ENCODE measurements at regions not wholly inside any gene's neighbourhood (a gene's known extent, or its start where the extent isn't known, plus 50 kb on each side); places are given as distances from the start of the nearest gene placed in this dataset.

GRCh38 chr12:127310548-127310947 lies 956.4 kb upstream of the TMEM132C start:
- Histone ChIP-seq H3K27me3 (ENCODE audit: control insufficient read depth, insufficient read depth, low read length) (no peaks in the 10 kb centered on the region), H3K9me3 (ENCODE audit: control insufficient read depth, insufficient read depth, low read length) (no peaks in the 10 kb centered on the region), H3K9ac (ENCODE audit: low read depth, low read length) (no peak overlapping the region), H3K4me1 (ENCODE audit: control insufficient read depth, insufficient read depth, low read length) (no peaks in the 10 kb centered on the region), H3K4me3 (ENCODE audit: low read depth, low read length) (no peak overlapping the region), H3K36me3 (ENCODE audit: control insufficient read depth, insufficient read depth, low read length) (no peaks in the 10 kb centered on the region)

GRCh38 chr12:127311720-127312364 lies 955.1 kb upstream of the TMEM132C start:
- no peaks in the 10 kb centered on the region for H3K9me3 ChIP-seq (ENCODE audit: control insufficient read depth, insufficient read depth, low read length)
- peaks cover 2% of the 10 kb centered on the region for H3K27me3 ChIP-seq (ENCODE audit: control insufficient read depth, insufficient read depth, low read length)
- no peak overlapping the region for H3K9ac ChIP-seq (ENCODE audit: low read depth, low read length)
- no peaks in the 10 kb centered on the region for H3K4me1 ChIP-seq (ENCODE audit: control insufficient read depth, insufficient read depth, low read length)
- H3K36me3 ChIP-seq (ENCODE audit: control insufficient read depth, insufficient read depth, low read length), result no peaks in the 10 kb centered on the region
- no peak overlapping the region for H3K4me3 ChIP-seq (ENCODE audit: low read depth, low read length)

- no peak overlapping the region for H3K4me3 ChIP-seq (ENCODE audit: low read depth, low read length)
Measured at GRCh38 chr12:127324681-127325080, 942.3 kb upstream of the TMEM132C start.

GRCh38 chr12:127327986-127328385 lies 939.0 kb upstream of the TMEM132C start:
- no peak overlapping the region for H3K4me3 ChIP-seq (ENCODE audit: low read depth, low read length)
- peaks cover 7% of the 10 kb centered on the region for H3K9me3 ChIP-seq (ENCODE audit: control insufficient read depth, insufficient read depth, low read length)
- H3K27me3 ChIP-seq (ENCODE audit: control insufficient read depth, insufficient read depth, low read length), result no peaks in the 10 kb centered on the region
- H3K36me3 ChIP-seq (ENCODE audit: control insufficient read depth, insufficient read depth, low read length), result no peaks in the 10 kb centered on the region
- no peaks in the 10 kb centered on the region for H3K4me1 ChIP-seq (ENCODE audit: control insufficient read depth, insufficient read depth, low read length)
- H3K9ac ChIP-seq (ENCODE audit: low read depth, low read length), result no peak overlapping the region

More at GRCh38 chr12:127324681-127325080, 942.3 kb upstream of the TMEM132C start:
- Histone ChIP-seq H3K27me3 (ENCODE audit: control insufficient read depth, insufficient read depth, low read length) (peaks cover 12% of the 10 kb centered on the region), H3K4me1 (ENCODE audit: control insufficient read depth, insufficient read depth, low read length) (no peaks in the 10 kb centered on the region), H3K36me3 (ENCODE audit: control insufficient read depth, insufficient read depth, low read length) (no peaks in the 10 kb centered on the region), H3K9me3 (ENCODE audit: control insufficient read depth, insufficient read depth, low read length) (no peaks in the 10 kb centered on the region), H3K9ac (ENCODE audit: low read depth, low read length) (no peak overlapping the region)

- Histone ChIP-seq H3K9ac (ENCODE audit: low read depth, low read length) (no peak overlapping the region), H3K27me3 (ENCODE audit: control insufficient read depth, insufficient read depth, low read length) (no peaks in the 10 kb centered on the region), H3K4me1 (ENCODE audit: control insufficient read depth, insufficient read depth, low read length) (no peaks in the 10 kb centered on the region), H3K36me3 (ENCODE audit: control insufficient read depth, insufficient read depth, low read length) (no peaks in the 10 kb centered on the region), H3K4me3 (ENCODE audit: low read depth, low read length) (no peak overlapping the region), H3K9me3 (ENCODE audit: control insufficient read depth, insufficient read depth, low read length) (peaks cover 7% of the 10 kb centered on the region)
Measured at GRCh38 chr12:127328867-127329266, 938.1 kb upstream of the TMEM132C start.

- no peaks in the 10 kb centered on the region for H3K4me1 ChIP-seq (ENCODE audit: control insufficient read depth, insufficient read depth, low read length)
- H3K9ac ChIP-seq (ENCODE audit: low read depth, low read length), result no peak overlapping the region
- H3K27me3 ChIP-seq (ENCODE audit: control insufficient read depth, insufficient read depth, low read length), result no peaks in the 10 kb centered on the region
- no peak overlapping the region for H3K4me3 ChIP-seq (ENCODE audit: low read depth, low read length)
- H3K36me3 ChIP-seq (ENCODE audit: control insufficient read depth, insufficient read depth, low read length), result no peaks in the 10 kb centered on the region
- H3K9me3 ChIP-seq (ENCODE audit: control insufficient read depth, insufficient read depth, low read length), result peaks cover 7% of the 10 kb centered on the region
Measured at GRCh38 chr12:127334365-127334764, 932.6 kb upstream of the TMEM132C start.

- Histone ChIP-seq H3K9ac (ENCODE audit: low read depth, low read length) (no peak overlapping the region), H3K9me3 (ENCODE audit: control insufficient read depth, insufficient read depth, low read length) (peaks cover 5% of the 10 kb centered on the region), H3K4me1 (ENCODE audit: control insufficient read depth, insufficient read depth, low read length) (no peaks in the 10 kb centered on the region)
Measured at GRCh38 chr12:127334912-127335644, 931.9 kb upstream of the TMEM132C start.

GRCh38 chr12:127336416-127336815 lies 930.6 kb upstream of the TMEM132C start:
- Histone ChIP-seq H3K4me1 (ENCODE audit: control insufficient read depth, insufficient read depth, low read length) (no peaks in the 10 kb centered on the region), H3K36me3 (ENCODE audit: control insufficient read depth, insufficient read depth, low read length) (no peaks in the 10 kb centered on the region), H3K9ac (ENCODE audit: low read depth, low read length) (no peak overlapping the region), H3K9me3 (ENCODE audit: control insufficient read depth, insufficient read depth, low read length) (peaks cover 5% of the 10 kb centered on the region), H3K4me3 (ENCODE audit: low read depth, low read length) (no peak overlapping the region), H3K27me3 (ENCODE audit: control insufficient read depth, insufficient read depth, low read length) (no peaks in the 10 kb centered on the region)

More at GRCh38 chr12:127334912-127335644, 931.9 kb upstream of the TMEM132C start:
- Histone ChIP-seq H3K4me3 (ENCODE audit: low read depth, low read length) (no peak overlapping the region), H3K36me3 (ENCODE audit: control insufficient read depth, insufficient read depth, low read length) (no peaks in the 10 kb centered on the region), H3K27me3 (ENCODE audit: control insufficient read depth, insufficient read depth, low read length) (no peaks in the 10 kb centered on the region)

GRCh38 chr12:127339065-127339464 lies 927.9 kb upstream of the TMEM132C start:
- Histone ChIP-seq H3K27me3 (ENCODE audit: control insufficient read depth, insufficient read depth, low read length) (no peaks in the 10 kb centered on the region), H3K4me3 (ENCODE audit: low read depth, low read length) (no peak overlapping the region), H3K4me1 (ENCODE audit: control insufficient read depth, insufficient read depth, low read length) (no peaks in the 10 kb centered on the region), H3K36me3 (ENCODE audit: control insufficient read depth, insufficient read depth, low read length) (no peaks in the 10 kb centered on the region), H3K9ac (ENCODE audit: low read depth, low read length) (no peak overlapping the region), H3K9me3 (ENCODE audit: control insufficient read depth, insufficient read depth, low read length) (no peaks in the 10 kb centered on the region)

GRCh38 chr12:127340381-127340780 lies 926.6 kb upstream of the TMEM132C start:
- H3K4me3 ChIP-seq (ENCODE audit: low read depth, low read length), result no peak overlapping the region
- H3K36me3 ChIP-seq (ENCODE audit: control insufficient read depth, insufficient read depth, low read length), result no peaks in the 10 kb centered on the region
- H3K9ac ChIP-seq (ENCODE audit: low read depth, low read length), result no peak overlapping the region
- H3K9me3 ChIP-seq (ENCODE audit: control insufficient read depth, insufficient read depth, low read length), result no peaks in the 10 kb centered on the region
- H3K4me1 ChIP-seq (ENCODE audit: control insufficient read depth, insufficient read depth, low read length), result no peaks in the 10 kb centered on the region
- H3K27me3 ChIP-seq (ENCODE audit: control insufficient read depth, insufficient read depth, low read length), result no peaks in the 10 kb centered on the region

- Histone ChIP-seq H3K4me1 (ENCODE audit: control insufficient read depth, insufficient read depth, low read length) (no peaks in the 10 kb centered on the region), H3K27me3 (ENCODE audit: control insufficient read depth, insufficient read depth, low read length) (no peaks in the 10 kb centered on the region), H3K9ac (ENCODE audit: low read depth, low read length) (no peak overlapping the region), H3K9me3 (ENCODE audit: control insufficient read depth, insufficient read depth, low read length) (no peaks in the 10 kb centered on the region), H3K4me3 (ENCODE audit: low read depth, low read length) (no peak overlapping the region), H3K36me3 (ENCODE audit: control insufficient read depth, insufficient read depth, low read length) (no peaks in the 10 kb centered on the region)
Measured at GRCh38 chr12:127342861-127343260, 924.1 kb upstream of the TMEM132C start.

- no peak overlapping the region for H3K4me3 ChIP-seq (ENCODE audit: low read depth, low read length)
- H3K9me3 ChIP-seq (ENCODE audit: control insufficient read depth, insufficient read depth, low read length), result no peaks in the 10 kb centered on the region
- H3K4me1 ChIP-seq (ENCODE audit: control insufficient read depth, insufficient read depth, low read length), result no peaks in the 10 kb centered on the region
- no peaks in the 10 kb centered on the region for H3K36me3 ChIP-seq (ENCODE audit: control insufficient read depth, insufficient read depth, low read length)
- no peaks in the 10 kb centered on the region for H3K27me3 ChIP-seq (ENCODE audit: control insufficient read depth, insufficient read depth, low read length)
- no peak overlapping the region for H3K9ac ChIP-seq (ENCODE audit: low read depth, low read length)
Measured at GRCh38 chr12:127343940-127344339, 923.0 kb upstream of the TMEM132C start.
